Erythroblast (primary cell): ENCODE measurements at regions not wholly inside any gene's neighbourhood (a gene's known extent, or its start where the extent isn't known, plus 50 kb on each side); places are given as distances from the start of the nearest gene placed in this dataset.

ENCODE experiments used
- GATA1 ChIP-seq: IDR thresholded peaks from 2 replicates; pipeline ENCODE4 v1.6.1; 2011; ENCODE audit warnings: low read depth, mild to moderate bottlenecking, control low read depth, low read length, moderate library complexity
- POLR2A ChIP-seq: IDR thresholded peaks from 2 replicates; pipeline ENCODE4 v1.6.1; 2011; ENCODE audit warnings: mild to moderate bottlenecking, low read length

DNA sequence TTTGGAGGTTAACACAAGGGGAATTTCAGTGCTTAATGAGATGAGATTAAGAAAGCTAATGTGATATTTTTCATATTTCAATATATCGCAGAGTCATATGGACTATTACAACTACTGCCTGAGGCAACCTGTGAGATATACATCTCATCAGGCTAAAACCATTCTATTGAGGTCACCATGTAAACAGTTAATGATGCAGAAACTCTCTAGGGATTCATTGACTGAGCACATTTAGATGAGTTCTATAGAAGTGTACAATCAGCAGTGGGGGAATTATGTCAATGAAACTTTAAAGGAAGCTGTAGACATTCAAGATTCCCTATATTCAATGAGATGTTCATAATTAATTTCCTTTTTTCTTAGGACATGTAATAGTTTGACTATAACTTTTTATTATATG lies 687.4 kb upstream of the SYT4 start:
- TF ChIP-seq POLR2A (no peak), GATA1 (no peak)
